ENCODE measurements at regions not wholly inside any gene's neighbourhood (a gene's known extent, or its start where the extent isn't known, plus 50 kb on each side); places are given as distances from the start of the nearest gene placed in this dataset.

DNA sequence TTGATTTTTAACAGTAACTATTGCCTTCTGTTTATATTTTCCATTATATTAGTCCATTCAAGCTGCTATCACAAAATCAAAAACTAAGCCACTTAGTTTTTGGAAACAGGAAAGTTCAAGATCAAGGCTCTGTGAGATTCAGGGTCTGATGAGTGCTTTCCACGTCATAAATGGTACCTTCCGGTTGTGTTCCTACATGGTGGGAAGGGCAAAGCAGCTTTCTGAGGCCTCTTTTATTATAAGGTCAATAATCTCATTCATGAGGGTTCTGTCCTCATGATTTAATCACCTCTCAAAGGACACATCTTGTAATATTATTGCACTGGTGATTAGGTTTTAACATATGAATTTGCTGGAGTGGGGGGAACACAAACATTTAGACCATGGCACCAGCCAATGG, 152.0 kb downstream of the VGLL3 start:
- TF ChIP-seq CTCF (IDR thresholded peaks at IDR 0.05) (no peak), POLR2A (IDR thresholded peaks at IDR 0.05) (no peak)

Measured in uterus (tissue), 2 donors.